Natural killer cell (primary cell): ENCODE measurements at regions not wholly inside any gene's neighbourhood (a gene's known extent, or its start where the extent isn't known, plus 50 kb on each side); places are given as distances from the start of the nearest gene placed in this dataset.

Experiments used
- ATAC-seq, 3 donors: fragments of 150-1000 bp in 2 of 3; fragments of 200-7000 bp in 1 of 3; cut with Tn5 transposase; 1 replicate in 1 of 3; 2 replicates in 2 of 3; pipeline ENCODE4 v1.10.0; 2021; ENCODE audit warnings: mild to moderate bottlenecking in 2 of 3, moderate library complexity in 2 of 3
- DNase-seq, 2 donors: peaks; one replicate each; pipeline versions ENCODE4 v3.0.0 to v3.0.0-alpha.2; 2013 to 2021; ENCODE audit warnings: mixed read lengths in 1 of 2
- H3K27ac ChIP-seq: one replicate; pipeline ENCODE4 v1.5.1; 2013; ENCODE audit warnings: mild to moderate bottlenecking, low read length
- H3K27me3 ChIP-seq: one replicate; pipeline ENCODE4 v1.6.1; 2013; ENCODE audit warnings: low read length; ENCODE audit not compliant: control insufficient read depth, insufficient read depth
- H3K36me3 ChIP-seq: one replicate; pipeline ENCODE4 v1.6.1; 2013; ENCODE audit warnings: low read length; ENCODE audit not compliant: control insufficient read depth, insufficient read depth
- H3K4me1 ChIP-seq: one replicate; pipeline ENCODE4 v1.6.1; 2013; ENCODE audit warnings: low read length; ENCODE audit not compliant: control insufficient read depth, insufficient read depth
- H3K4me3 ChIP-seq: one replicate; pipeline ENCODE4 v1.5.1; 2013; ENCODE audit warnings: low read length
- H3K9me3 ChIP-seq: one replicate; pipeline ENCODE4 v1.6.1; 2013; ENCODE audit warnings: low read length; ENCODE audit not compliant: control insufficient read depth, insufficient read depth
- H3K27ac Mint-ChIP-seq, 2 donors: one replicate each; pipeline ENCODE4 v1.8.0; 2022; ENCODE audit warnings: mild to moderate bottlenecking in 2 of 2, mixed read lengths in 2 of 2, moderate library complexity in 1 of 2
- H3K27me3 Mint-ChIP-seq, 2 donors: one replicate each; pipeline ENCODE4 v1.8.0; 2022; ENCODE audit warnings: low read depth in 2 of 2, mixed read lengths in 2 of 2
- H3K36me3 Mint-ChIP-seq: one replicate; pipeline ENCODE4 v1.8.0; 2022; ENCODE audit warnings: mixed read lengths
- H3K4me1 Mint-ChIP-seq, 2 donors: one replicate each; pipeline ENCODE4 v1.8.0; 2022; ENCODE audit warnings: mixed read lengths in 2 of 2
- H3K4me3 Mint-ChIP-seq: one replicate; pipeline ENCODE4 v1.8.0; 2022; ENCODE audit warnings: mild to moderate bottlenecking, moderate library complexity, mixed read lengths
- H3K9me3 Mint-ChIP-seq, 2 donors: one replicate each; pipeline ENCODE4 v1.8.0; 2022; ENCODE audit warnings: mixed read lengths in 2 of 2
- WGBS: methylation state at CpG from one replicate; pipeline ENCODE4 v1.1.7; 2013; ENCODE audit warnings: missing lambda C conversion rate; ENCODE audit not compliant: insufficient coverage; 5-methylcytosine and 5-hydroxymethylcytosine counted together
- intact Hi-C: fragments of 100-400 bp; cut with micrococcal nuclease; formaldehyde crosslinking; loops from one replicate; pipeline ENCODE4 v1.14.2; 2022
- TF ChIP-seq, protein P1 (sequence below): fragments of 200-600 bp; IDR thresholded peaks from one replicate; pipeline ENCODE4 v1.8.0; 2022; ENCODE audit warnings: antibody characterized with exemption

DNA sequence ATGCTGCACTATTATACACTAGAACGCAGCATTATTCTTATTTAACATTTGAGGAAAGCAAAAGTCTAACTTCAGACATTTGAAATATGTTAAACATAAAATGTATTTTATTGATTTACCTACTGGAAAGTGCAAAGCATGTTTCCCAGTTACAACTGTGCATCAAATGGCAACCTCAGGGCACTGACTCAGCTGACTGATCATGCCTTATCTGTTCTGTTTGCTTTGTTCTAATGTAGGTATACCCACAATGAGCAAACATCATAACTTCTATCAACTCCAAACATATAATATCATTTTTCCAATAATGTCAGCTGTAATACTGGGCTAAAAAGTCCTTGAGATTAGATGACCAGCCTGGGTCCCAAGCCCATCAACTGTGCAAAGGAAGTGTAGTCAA lies 431.0 kb downstream of the FOXG1 start:
- H3K9me3 Mint-ChIP-seq: peaks cover 18 to 21% of the 10 kb centered on the region in 2 donors
- no peak for ATAC-seq
- no peaks in the 10 kb centered on the region for H3K4me1 ChIP-seq
- TF ChIP-seq, protein P1, sequence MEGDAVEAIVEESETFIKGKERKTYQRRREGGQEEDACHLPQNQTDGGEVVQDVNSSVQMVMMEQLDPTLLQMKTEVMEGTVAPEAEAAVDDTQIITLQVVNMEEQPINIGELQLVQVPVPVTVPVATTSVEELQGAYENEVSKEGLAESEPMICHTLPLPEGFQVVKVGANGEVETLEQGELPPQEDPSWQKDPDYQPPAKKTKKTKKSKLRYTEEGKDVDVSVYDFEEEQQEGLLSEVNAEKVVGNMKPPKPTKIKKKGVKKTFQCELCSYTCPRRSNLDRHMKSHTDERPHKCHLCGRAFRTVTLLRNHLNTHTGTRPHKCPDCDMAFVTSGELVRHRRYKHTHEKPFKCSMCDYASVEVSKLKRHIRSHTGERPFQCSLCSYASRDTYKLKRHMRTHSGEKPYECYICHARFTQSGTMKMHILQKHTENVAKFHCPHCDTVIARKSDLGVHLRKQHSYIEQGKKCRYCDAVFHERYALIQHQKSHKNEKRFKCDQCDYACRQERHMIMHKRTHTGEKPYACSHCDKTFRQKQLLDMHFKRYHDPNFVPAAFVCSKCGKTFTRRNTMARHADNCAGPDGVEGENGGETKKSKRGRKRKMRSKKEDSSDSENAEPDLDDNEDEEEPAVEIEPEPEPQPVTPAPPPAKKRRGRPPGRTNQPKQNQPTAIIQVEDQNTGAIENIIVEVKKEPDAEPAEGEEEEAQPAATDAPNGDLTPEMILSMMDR: no peak
- no peaks in the 10 kb centered on the region for H3K36me3 Mint-ChIP-seq
- intact Hi-C loops: no loop called here
- H3K4me3 Mint-ChIP-seq: no peak overlapping the region
- H3K27me3 ChIP-seq: no peaks in the 10 kb centered on the region
- WGBS: no CpG with 5 or more reads among the region's 1 CpG
- no peak overlapping the region for H3K27ac Mint-ChIP-seq
- no peaks in the 10 kb centered on the region for H3K9me3 ChIP-seq
- H3K4me3 ChIP-seq: no peak overlapping the region
- DNase-seq: no peak
- no peaks in the 10 kb centered on the region for H3K4me1 Mint-ChIP-seq
- H3K27ac ChIP-seq: no peak overlapping the region
- H3K36me3 ChIP-seq: no peaks in the 10 kb centered on the region
- no peaks in the 10 kb centered on the region for H3K27me3 Mint-ChIP-seq

DNA sequence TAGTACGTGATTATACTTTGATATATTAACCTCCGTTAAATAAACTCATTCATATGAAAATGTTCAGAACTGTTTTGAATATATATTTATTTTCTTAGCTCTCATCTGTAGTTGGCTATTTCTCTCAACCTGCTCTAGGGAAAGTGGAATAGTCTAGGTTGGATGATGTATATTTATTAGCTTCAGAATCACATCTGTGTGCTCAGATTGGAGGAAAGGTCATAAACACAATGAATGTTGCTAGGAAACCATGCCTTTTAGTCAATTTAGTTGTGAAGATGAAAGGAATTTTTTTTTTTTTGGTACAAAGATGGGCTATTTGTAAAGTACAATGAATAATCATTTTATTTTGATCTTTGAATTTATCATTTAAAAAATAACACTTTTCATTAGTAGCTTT lies 439.1 kb downstream of the FOXG1 start:
- no peak overlapping the region for H3K27ac Mint-ChIP-seq
- no peaks in the 10 kb centered on the region for H3K27me3 Mint-ChIP-seq
- no peaks in the 10 kb centered on the region for H3K4me1 ChIP-seq
- H3K36me3 ChIP-seq: no peaks in the 10 kb centered on the region
- H3K27ac ChIP-seq: no peak overlapping the region
- no peak overlapping the region for H3K4me3 ChIP-seq
- peaks cover 14 to 19% of the 10 kb centered on the region in 2 donors for H3K9me3 Mint-ChIP-seq
- H3K36me3 Mint-ChIP-seq: no peaks in the 10 kb centered on the region
- peaks cover 3% of the 10 kb centered on the region for H3K9me3 ChIP-seq
- intact Hi-C loops: no loop called here
- no CpG with 5 or more reads among the region's 2 CpGs for WGBS
- ATAC-seq (no peak), DNase-seq (no peak)
- H3K4me1 Mint-ChIP-seq: no peaks in the 10 kb centered on the region
- TF ChIP-seq, protein P1: no peak
- H3K4me3 Mint-ChIP-seq: no peak overlapping the region
- H3K27me3 ChIP-seq: no peaks in the 10 kb centered on the region

DNA sequence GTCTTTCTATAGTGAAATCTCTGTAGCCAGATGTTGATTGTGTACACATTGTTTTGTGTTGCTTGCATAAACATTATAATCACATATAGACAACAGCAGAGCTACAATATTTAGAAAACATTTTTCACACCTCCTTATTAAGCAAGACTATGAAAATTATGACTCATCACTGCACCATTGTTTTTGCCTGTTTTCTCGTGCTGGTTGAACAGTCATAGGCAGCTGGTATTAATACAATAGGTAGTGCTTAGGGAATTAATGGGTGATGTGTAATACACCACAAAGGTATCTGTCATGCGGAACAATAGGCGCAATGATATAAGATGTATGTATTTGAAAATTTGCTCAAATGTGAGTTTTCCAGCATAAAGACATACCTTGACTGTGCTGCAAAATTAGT lies 449.3 kb downstream of the FOXG1 start:
- Histone ChIP-seq H3K27ac (no peak overlapping the region), H3K27me3 (no peaks in the 10 kb centered on the region), H3K4me1 (no peaks in the 10 kb centered on the region), H3K9me3 (no peaks in the 10 kb centered on the region), H3K36me3 (no peaks in the 10 kb centered on the region), H3K4me3 (no peak overlapping the region)
- Mint-ChIP-seq H3K4me3 (no peak overlapping the region), H3K27me3 (no peaks in the 10 kb centered on the region), H3K4me1 (no peaks in the 10 kb centered on the region), H3K27ac (no peak overlapping the region), H3K9me3 (peaks cover 5 to 6% of the 10 kb centered on the region in 2 donors), H3K36me3 (no peaks in the 10 kb centered on the region)
- DNase-seq (no peak), ATAC-seq (no peak)
- intact Hi-C loops: no loop called here
- TF ChIP-seq, protein P1: no peak
- 78% methylated on average over 3 of the region's 3 CpGs for WGBS
